ENCODE measurements at regions not wholly inside any gene's neighbourhood (a gene's known extent, or its start where the extent isn't known, plus 50 kb on each side); places are given as distances from the start of the nearest gene placed in this dataset.

DNA sequence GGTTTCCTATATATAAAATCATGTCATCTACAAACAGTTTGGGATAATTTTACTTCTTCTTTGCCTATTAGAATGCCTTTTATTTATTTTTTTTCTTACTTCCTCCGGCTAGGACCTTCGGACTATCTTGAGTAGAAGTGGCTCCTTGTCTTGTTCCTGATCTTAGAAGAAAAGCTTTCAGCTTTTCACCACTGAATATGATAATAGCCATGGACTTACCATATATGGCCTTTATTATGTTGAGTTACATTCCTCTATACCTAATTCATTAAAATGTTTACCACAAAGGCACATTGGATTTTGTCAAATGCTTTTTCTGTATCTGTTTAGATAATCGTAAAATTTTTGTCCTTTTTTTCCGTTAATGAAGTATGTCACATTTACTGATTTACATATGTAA lies 395.7 kb downstream of the NXPH1 start:
- BruUV-seq (replicated peaks) = no TSS peak
- Histone ChIP-seq H3K27ac (ENCODE audit: low read depth, low read length, poor library complexity, severe bottlenecking) (no peak overlapping the region), H3K4me3 (ENCODE audit: low read depth, low read length, poor library complexity, severe bottlenecking) (no peak overlapping the region), H3K27me3 (replicated peaks; ENCODE audit: insufficient read depth, low read depth, low read length, poor library complexity) (peaks cover 42% of the 10 kb centered on the region), H3K9me3 (ENCODE audit: low read depth, low read length, poor library complexity, severe bottlenecking) (no peaks in the 10 kb centered on the region), H3K36me3 (ENCODE audit: insufficient read depth, low read length, poor library complexity, severe bottlenecking) (no peaks in the 10 kb centered on the region), H3K4me1 (ENCODE audit: insufficient read depth, low read length, poor library complexity, severe bottlenecking) (no peaks in the 10 kb centered on the region)
- CTCF ChIA-PET = no interaction called here
- DNase-seq (ENCODE audit: low spot score) = no peak
- TF ChIP-seq, protein P1, sequence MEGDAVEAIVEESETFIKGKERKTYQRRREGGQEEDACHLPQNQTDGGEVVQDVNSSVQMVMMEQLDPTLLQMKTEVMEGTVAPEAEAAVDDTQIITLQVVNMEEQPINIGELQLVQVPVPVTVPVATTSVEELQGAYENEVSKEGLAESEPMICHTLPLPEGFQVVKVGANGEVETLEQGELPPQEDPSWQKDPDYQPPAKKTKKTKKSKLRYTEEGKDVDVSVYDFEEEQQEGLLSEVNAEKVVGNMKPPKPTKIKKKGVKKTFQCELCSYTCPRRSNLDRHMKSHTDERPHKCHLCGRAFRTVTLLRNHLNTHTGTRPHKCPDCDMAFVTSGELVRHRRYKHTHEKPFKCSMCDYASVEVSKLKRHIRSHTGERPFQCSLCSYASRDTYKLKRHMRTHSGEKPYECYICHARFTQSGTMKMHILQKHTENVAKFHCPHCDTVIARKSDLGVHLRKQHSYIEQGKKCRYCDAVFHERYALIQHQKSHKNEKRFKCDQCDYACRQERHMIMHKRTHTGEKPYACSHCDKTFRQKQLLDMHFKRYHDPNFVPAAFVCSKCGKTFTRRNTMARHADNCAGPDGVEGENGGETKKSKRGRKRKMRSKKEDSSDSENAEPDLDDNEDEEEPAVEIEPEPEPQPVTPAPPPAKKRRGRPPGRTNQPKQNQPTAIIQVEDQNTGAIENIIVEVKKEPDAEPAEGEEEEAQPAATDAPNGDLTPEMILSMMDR (conservative IDR thresholded peaks at IDR 0.05; ENCODE audit: low read depth, low read length) = no peak
- no peak for TF ChIP-seq EZH2 (IDR thresholded peaks at IDR 0.05; ENCODE audit: borderline replicate concordance, low read depth, low read length, poor library complexity, severe bottlenecking)
- intact Hi-C loops (cut with micrococcal nuclease; ENCODE audit: unreplicated experiment) = no loop called here
- POLR2A ChIA-PET (ENCODE audit: low non-redundant PET) = no interaction called here

DNA sequence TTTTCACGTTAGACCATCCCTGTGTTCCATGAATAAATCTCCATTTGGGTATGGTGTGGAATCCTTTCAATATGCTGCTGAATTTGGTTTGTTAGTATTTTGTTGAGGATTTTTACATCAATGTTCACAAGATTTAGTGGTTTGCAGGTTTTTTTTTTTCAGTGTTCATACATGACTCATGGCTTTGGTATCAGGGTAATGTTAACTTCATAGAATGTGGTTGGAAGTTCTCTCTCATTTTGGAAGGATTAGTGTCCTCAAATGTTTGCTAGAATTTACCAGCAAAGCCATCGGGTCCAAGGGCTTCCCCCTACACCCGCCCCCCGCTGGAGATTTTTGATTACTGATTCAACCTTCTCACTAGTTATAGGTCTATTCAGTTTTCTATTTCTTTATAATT lies 398.0 kb downstream of the NXPH1 start:
- H3K27ac ChIP-seq (ENCODE audit: low read depth, low read length, poor library complexity, severe bottlenecking) = no peak overlapping the region
- ChIA-PET POLR2A (ENCODE audit: low non-redundant PET) (no interaction called here), CTCF (no interaction called here)
- no peaks in the 10 kb centered on the region for H3K9me3 ChIP-seq (ENCODE audit: low read depth, low read length, poor library complexity, severe bottlenecking)
- H3K36me3 ChIP-seq (ENCODE audit: insufficient read depth, low read length, poor library complexity, severe bottlenecking) = no peaks in the 10 kb centered on the region
- no peak for TF ChIP-seq EZH2 (IDR thresholded peaks at IDR 0.05; ENCODE audit: borderline replicate concordance, low read depth, low read length, poor library complexity, severe bottlenecking)
- TF ChIP-seq, protein P1 (conservative IDR thresholded peaks at IDR 0.05; ENCODE audit: low read depth, low read length) = no peak
- no peak overlapping the region for H3K4me3 ChIP-seq (ENCODE audit: low read depth, low read length, poor library complexity, severe bottlenecking)
- DNase-seq (ENCODE audit: low spot score) = no peak
- no peaks in the 10 kb centered on the region for H3K4me1 ChIP-seq (ENCODE audit: insufficient read depth, low read length, poor library complexity, severe bottlenecking)
- intact Hi-C loops (cut with micrococcal nuclease; ENCODE audit: unreplicated experiment) = no loop called here
- H3K27me3 ChIP-seq (replicated peaks; ENCODE audit: insufficient read depth, low read depth, low read length, poor library complexity) = peaks cover 55% of the 10 kb centered on the region
- no TSS peak for BruUV-seq (replicated peaks)

DNA sequence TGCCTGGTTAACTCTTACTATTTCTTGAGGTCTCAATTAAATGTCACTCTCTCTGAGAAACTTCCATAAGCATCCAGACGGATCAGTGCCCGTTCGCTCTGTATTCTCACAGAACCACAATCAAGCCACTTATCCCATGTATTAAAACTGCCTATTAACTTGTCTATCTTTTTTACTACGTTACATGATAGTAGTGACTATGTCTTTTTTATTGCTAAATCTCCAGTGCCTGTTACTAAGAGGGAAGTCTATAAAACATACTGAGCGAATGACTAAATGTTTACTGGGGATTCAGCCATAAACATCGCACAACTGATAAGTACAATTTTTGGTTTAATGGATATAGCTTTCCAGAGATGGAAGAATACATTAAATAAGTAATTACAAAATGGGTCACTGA lies 399.9 kb downstream of the NXPH1 start:
- Histone ChIP-seq H3K36me3 (ENCODE audit: insufficient read depth, low read length, poor library complexity, severe bottlenecking) (no peaks in the 10 kb centered on the region), H3K27me3 (replicated peaks; ENCODE audit: insufficient read depth, low read depth, low read length, poor library complexity) (peaks cover 68% of the 10 kb centered on the region), H3K4me3 (ENCODE audit: low read depth, low read length, poor library complexity, severe bottlenecking) (no peak overlapping the region), H3K27ac (ENCODE audit: low read depth, low read length, poor library complexity, severe bottlenecking) (no peak overlapping the region), H3K9me3 (ENCODE audit: low read depth, low read length, poor library complexity, severe bottlenecking) (no peaks in the 10 kb centered on the region), H3K4me1 (ENCODE audit: insufficient read depth, low read length, poor library complexity, severe bottlenecking) (no peaks in the 10 kb centered on the region)
- CTCF ChIA-PET = no interaction called here
- intact Hi-C loops (cut with micrococcal nuclease; ENCODE audit: unreplicated experiment) = no loop called here
- no TSS peak for BruUV-seq (replicated peaks)
- POLR2A ChIA-PET (ENCODE audit: low non-redundant PET) = no interaction called here
- TF ChIP-seq EZH2 (IDR thresholded peaks at IDR 0.05; ENCODE audit: borderline replicate concordance, low read depth, low read length, poor library complexity, severe bottlenecking) = no peak
- TF ChIP-seq, protein P1 (conservative IDR thresholded peaks at IDR 0.05; ENCODE audit: low read depth, low read length) = no peak
- DNase-seq (ENCODE audit: low spot score) = no peak
